C4-2B (cell line): ENCODE measurements at regions not wholly inside any gene's neighbourhood (a gene's known extent, or its start where the extent isn't known, plus 50 kb on each side); places are given as distances from the start of the nearest gene placed in this dataset.

Source experiments
- H3K27ac ChIP-seq: fragments of 450-650 bp; 2 replicates; pipeline ENCODE4 v1.5.1; 2017
- ZFX ChIP-seq: fragments of 450-650 bp; IDR thresholded peaks from 2 replicates; pipeline ENCODE4 v1.6.1; 2017
- TF ChIP-seq, protein P1 (sequence below): fragments of 450-650 bp; conservative IDR thresholded peaks from 2 replicates; pipeline ENCODE4 v1.5.1; 2017; ENCODE audit warnings: mild to moderate bottlenecking

GRCh38 chr13:30079501-30079900 lies 227.8 kb downstream of the KATNAL1 start:
- TF ChIP-seq, protein P1, sequence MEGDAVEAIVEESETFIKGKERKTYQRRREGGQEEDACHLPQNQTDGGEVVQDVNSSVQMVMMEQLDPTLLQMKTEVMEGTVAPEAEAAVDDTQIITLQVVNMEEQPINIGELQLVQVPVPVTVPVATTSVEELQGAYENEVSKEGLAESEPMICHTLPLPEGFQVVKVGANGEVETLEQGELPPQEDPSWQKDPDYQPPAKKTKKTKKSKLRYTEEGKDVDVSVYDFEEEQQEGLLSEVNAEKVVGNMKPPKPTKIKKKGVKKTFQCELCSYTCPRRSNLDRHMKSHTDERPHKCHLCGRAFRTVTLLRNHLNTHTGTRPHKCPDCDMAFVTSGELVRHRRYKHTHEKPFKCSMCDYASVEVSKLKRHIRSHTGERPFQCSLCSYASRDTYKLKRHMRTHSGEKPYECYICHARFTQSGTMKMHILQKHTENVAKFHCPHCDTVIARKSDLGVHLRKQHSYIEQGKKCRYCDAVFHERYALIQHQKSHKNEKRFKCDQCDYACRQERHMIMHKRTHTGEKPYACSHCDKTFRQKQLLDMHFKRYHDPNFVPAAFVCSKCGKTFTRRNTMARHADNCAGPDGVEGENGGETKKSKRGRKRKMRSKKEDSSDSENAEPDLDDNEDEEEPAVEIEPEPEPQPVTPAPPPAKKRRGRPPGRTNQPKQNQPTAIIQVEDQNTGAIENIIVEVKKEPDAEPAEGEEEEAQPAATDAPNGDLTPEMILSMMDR: no peak
- no peak for TF ChIP-seq ZFX
- no peak overlapping the region for H3K27ac ChIP-seq

DNA sequence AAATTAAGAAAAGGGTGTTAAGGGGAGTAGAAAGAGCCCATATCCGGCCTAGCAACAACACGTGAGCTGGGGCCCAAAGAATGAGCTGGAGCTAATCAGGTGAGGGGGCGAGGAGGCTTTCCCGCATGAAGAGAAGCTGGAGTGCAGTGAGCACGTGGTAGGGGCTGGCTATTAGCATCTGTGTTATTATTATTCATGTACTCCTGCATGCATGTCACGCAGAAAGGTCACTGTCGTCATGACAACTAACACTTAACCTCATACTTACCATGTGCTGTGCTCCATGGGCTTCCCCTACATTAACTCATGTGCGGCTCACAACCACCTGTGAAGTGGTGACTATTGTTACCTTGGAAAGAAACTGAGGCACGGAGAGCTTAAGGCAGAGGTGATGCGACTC lies 227.6 kb upstream of the UBL3 start:
- H3K27ac ChIP-seq: no peak overlapping the region
- TF ChIP-seq, protein P1: no peak
- no peak for TF ChIP-seq ZFX

DNA sequence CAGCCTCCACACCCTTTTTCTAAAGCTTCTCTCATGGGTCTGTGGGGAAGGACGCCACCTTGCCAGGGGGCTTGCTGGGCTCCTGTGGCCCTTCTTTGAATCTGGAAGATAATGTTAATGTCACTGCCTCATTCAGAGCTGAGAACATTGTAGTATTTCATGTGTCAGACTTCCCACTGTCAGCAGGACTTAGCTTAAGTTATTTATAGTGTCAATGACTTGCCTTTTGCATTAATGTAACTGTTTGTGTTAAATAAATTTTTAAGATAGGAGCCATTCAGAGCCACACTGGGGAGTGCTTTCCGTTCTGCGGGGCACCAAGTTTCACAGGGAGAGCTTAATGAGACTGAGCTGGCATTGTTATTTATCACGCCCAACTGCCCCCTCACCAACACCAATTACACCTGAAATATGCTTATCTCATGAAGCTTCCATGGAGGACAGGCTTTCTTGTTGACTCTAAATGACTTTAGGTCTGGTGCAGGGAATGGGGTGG lies 226.9 kb upstream of the UBL3 start:
- TF ChIP-seq, protein P1: no peak
- no peak for TF ChIP-seq ZFX
- no peak overlapping the region for H3K27ac ChIP-seq

GRCh38 chr13:30074955-30075614 lies 224.7 kb upstream of the UBL3 start:
- no peak for TF ChIP-seq ZFX
- TF ChIP-seq, protein P1: no peak
- no peak overlapping the region for H3K27ac ChIP-seq

GRCh38 chr13:30074431-30074830 lies 224.0 kb upstream of the UBL3 start:
- no peak for TF ChIP-seq ZFX
- TF ChIP-seq, protein P1: no peak

DNA sequence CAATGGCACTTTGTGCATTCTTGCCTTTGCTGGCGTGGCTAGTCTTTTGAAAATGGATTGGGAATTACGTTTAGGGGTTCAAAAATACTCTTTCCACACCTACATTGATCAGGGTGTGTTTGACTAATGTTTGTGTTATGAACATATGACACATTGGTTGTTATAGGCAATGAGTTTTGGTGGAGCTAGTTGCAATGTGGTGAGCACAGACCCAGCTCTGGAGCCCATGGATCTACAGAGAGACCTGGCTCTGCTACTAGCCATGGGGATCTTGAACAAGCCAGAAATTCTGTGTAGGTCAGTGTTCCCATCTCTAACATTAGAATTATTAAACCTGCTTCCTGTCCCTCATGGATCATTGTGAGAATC lies 222.4 kb upstream of the UBL3 start:
- peak overlapping the region; percentile 68; the same call in 1 of the 2 replicates for H3K27ac ChIP-seq
- TF ChIP-seq ZFX: no peak
- TF ChIP-seq, protein P1: no peak

More at GRCh38 chr13:30074431-30074830, 224.0 kb upstream of the UBL3 start:
- no peak overlapping the region for H3K27ac ChIP-seq

DNA sequence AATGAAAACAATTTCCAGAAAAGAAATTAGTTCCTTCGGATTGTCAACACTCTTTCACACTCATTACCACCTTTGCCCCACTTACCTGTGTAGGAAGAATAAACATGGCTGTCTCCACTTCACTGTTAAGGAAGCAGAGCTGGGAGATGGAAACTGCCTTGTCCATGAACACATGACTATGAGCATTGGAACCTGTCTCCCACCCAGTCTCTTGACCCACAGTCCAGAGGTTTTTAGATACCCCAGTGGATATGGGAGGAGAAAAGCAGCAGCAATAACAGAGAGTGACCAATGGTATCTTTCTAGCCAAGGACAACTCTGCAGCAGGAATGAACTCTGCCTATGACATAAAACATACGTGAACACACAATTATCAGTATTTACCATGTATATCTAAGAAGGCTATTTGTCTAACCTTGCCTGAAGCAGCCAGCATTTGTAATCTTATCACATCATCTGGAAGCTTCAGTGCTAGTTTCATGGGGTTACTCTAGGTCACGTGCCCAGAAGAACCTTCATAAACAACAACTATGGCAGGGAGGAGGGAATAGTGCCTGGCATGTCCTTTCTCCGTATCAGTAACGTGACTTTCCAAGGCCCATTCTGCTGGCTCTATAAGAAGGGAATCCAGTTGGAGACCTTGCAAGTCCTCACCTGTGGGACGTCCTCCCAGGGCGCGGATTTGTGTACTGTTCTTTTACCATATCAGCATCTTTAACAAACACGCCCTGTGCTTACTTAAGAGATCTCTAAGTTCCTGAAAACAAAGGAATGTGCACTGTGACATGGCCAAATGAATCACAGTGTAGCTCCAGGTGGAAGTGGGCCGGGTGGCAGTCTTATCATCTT lies 221.8 kb upstream of the UBL3 start:
- TF ChIP-seq ZFX: peak; percentile 16; the same call in 1 of the 2 replicates
- TF ChIP-seq, protein P1: no peak
- peak overlapping the region; percentile 68; the same call in 1 of the 2 replicates for H3K27ac ChIP-seq
